ENCODE measurements at regions not wholly inside any gene's neighbourhood (a gene's known extent, or its start where the extent isn't known, plus 50 kb on each side); places are given as distances from the start of the nearest gene placed in this dataset.
"Not testable (repeated sequence)": the region's sequence is repeated elsewhere in the genome, so short reads cannot be mapped to it uniquely, and the experiment has no call there.

- no peak for DNase-seq
Measured at GRCh38 chr15:69602921-69603320, 150.3 kb downstream of the RPLP1 start.

- DNase-seq: no peak
Measured at GRCh38 chr15:69603369-69604071, 150.9 kb downstream of the RPLP1 start.

GRCh38 chr15:69604072-69604411 is 151.4 kb downstream of the RPLP1 start:
- no peak for DNase-seq

GRCh38 chr15:69606144-69606543 is 153.5 kb downstream of the RPLP1 start:
- DNase-seq: no peak

GRCh38 chr15:69606921-69607500 is 154.4 kb downstream of the RPLP1 start:
- no peak for DNase-seq

GRCh38 chr15:69608661-69609060 is 156.0 kb downstream of the RPLP1 start:
- no peak for DNase-seq

- DNase-seq: no peak
Measured at GRCh38 chr15:69609176-69609575, 156.6 kb downstream of the RPLP1 start.

GRCh38 chr15:69609776-69610175 is 157.2 kb downstream of the RPLP1 start:
- DNase-seq: no peak

GRCh38 chr15:69610277-69610676 is 157.7 kb downstream of the RPLP1 start:
- no peak for DNase-seq

- DNase-seq: no peak
Measured at GRCh38 chr15:69610858-69611257, 158.2 kb downstream of the RPLP1 start.

- no peak for DNase-seq
Measured at GRCh38 chr15:69612112-69612511, 159.5 kb downstream of the RPLP1 start.

- no peak for DNase-seq
Measured at GRCh38 chr15:69613182-69613581, 160.6 kb downstream of the RPLP1 start.

GRCh38 chr15:69613988-69614387 is 161.4 kb downstream of the RPLP1 start:
- DNase-seq: no peak

- DNase-seq: no peak
Measured at GRCh38 chr15:69615736-69616135, 163.1 kb downstream of the RPLP1 start.

- DNase-seq: no peak
Measured at GRCh38 chr15:69616558-69616957, 163.9 kb downstream of the RPLP1 start.

- DNase-seq: not testable (repeated sequence)
Measured at GRCh38 chr15:69617144-69617543, 164.5 kb downstream of the RPLP1 start.

- no peak for DNase-seq
Measured at GRCh38 chr15:69623392-69624154, 171.0 kb downstream of the RPLP1 start.

- DNase-seq: no peak
Measured at GRCh38 chr15:69624155-69624520, 171.5 kb downstream of the RPLP1 start.

- DNase-seq: no peak
Measured at GRCh38 chr15:69624816-69625215, 172.2 kb downstream of the RPLP1 start.

GRCh38 chr15:69625328-69625727 is 172.7 kb downstream of the RPLP1 start:
- DNase-seq: no peak

- DNase-seq: no peak
Measured at GRCh38 chr15:69626095-69627066, 173.8 kb downstream of the RPLP1 start.

GRCh38 chr15:69627548-69628158 is 175.0 kb downstream of the RPLP1 start:
- DNase-seq: no peak

Measured in right kidney (tissue), 1 donor.